ENCODE measurements at regions not wholly inside any gene's neighbourhood (a gene's known extent, or its start where the extent isn't known, plus 50 kb on each side); places are given as distances from the start of the nearest gene placed in this dataset.

DNA sequence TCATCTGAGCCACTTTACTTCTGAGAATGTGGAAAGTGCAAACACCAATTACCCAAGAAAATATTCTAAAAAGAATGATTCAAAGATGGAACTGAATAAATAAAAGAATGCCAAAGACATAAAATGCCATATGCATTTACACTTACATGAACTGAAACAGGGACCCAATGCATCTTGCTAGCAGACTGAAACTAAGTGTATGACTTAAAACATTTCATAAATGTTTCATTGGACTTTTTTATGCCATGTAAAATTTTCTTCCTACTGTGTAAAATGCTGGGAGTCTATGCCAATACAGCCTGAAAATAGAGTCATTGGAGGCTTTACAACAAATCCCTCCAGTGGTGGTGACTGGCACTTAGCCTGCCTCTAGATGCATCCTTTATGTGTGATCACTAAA, 735.1 kb upstream of the CCDC54 start:
- no peaks in the 10 kb centered on the region for H3K4me1 ChIP-seq (ENCODE audit: control insufficient read depth, insufficient read depth, low read length)
- H3K27me3 ChIP-seq (ENCODE audit: control insufficient read depth, insufficient read depth, low read length) = no peaks in the 10 kb centered on the region
- H3K27ac ChIP-seq (ENCODE audit: low read depth, low read length) = no peak overlapping the region
- H3K36me3 ChIP-seq (ENCODE audit: control insufficient read depth, insufficient read depth, low read length) = no peaks in the 10 kb centered on the region
- no peak overlapping the region for H3K9ac ChIP-seq (ENCODE audit: low read length)
- H3K4me3 ChIP-seq (ENCODE audit: low read depth, low read length) = no peak overlapping the region
- peaks cover 15% of the 10 kb centered on the region for H3K9me3 ChIP-seq (ENCODE audit: control insufficient read depth, insufficient read depth, low read depth, low read length)

DNA sequence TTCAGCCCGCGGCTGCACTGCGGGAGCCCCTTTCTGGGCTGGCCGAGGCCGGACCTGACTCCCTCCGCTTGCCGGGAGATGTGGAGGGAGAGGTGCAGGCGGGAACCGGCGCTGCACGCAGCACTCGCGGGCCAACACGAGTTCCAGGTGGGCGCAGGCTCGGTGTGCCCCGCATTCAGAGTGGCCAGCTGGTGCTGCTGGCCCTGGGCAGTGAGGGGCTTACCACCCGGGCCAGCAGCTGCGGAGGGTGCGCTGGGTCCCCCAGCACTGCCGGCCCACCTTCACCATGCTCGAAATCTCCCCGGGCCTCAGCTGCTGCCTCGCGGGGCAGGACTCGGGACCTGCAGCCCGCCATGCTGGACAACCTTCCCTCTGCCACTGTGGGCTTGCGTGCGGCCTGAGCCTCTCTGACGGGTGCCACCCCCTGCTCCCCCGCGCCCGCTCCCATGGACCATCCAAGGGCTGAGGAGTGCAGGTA, 733.5 kb upstream of the CCDC54 start:
- Histone ChIP-seq H3K4me1 (ENCODE audit: control insufficient read depth, insufficient read depth, low read length) (no peaks in the 10 kb centered on the region), H3K27ac (ENCODE audit: low read depth, low read length) (no peak overlapping the region), H3K27me3 (ENCODE audit: control insufficient read depth, insufficient read depth, low read length) (no peaks in the 10 kb centered on the region), H3K9ac (ENCODE audit: low read length) (no peak overlapping the region), H3K9me3 (ENCODE audit: control insufficient read depth, insufficient read depth, low read depth, low read length) (peaks cover 15% of the 10 kb centered on the region), H3K36me3 (ENCODE audit: control insufficient read depth, insufficient read depth, low read length) (no peaks in the 10 kb centered on the region), H3K4me3 (ENCODE audit: low read depth, low read length) (no peak overlapping the region)

DNA sequence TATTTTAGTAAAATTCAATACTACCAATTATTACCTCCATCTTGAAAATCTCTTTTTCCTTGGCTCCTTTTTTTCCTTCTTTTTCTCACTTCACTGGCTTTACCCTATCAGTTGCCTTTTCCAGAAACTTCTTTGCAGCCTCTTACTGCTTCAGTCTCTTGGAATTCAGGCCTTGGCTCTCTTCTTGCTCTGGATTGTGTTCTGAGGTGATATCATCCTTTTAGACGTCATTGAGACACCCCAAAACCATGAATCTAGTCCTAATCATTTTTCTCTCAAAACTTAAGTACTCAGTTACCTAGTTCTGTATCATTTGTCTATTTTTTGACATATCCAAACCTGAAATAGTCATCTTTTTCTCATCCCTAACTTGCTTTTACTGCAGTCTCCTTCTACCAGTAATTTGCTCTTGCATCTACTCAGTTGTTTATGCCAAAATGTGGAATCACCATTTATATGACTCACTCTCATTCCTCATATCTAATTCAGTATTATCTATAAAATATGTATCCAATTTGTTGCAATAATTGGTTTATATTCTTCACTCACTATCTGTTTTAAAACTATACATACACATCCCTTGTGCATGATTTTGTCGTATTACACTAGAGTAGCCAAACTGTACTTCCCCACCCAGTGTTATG, 703.2 kb upstream of the CCDC54 start:
- Histone ChIP-seq H3K9me3 (ENCODE audit: control insufficient read depth, insufficient read depth, low read depth, low read length) (no peaks in the 10 kb centered on the region), H3K27ac (ENCODE audit: low read depth, low read length) (no peak overlapping the region), H3K4me1 (ENCODE audit: control insufficient read depth, insufficient read depth, low read length) (no peaks in the 10 kb centered on the region), H3K9ac (ENCODE audit: low read length) (no peak overlapping the region), H3K36me3 (ENCODE audit: control insufficient read depth, insufficient read depth, low read length) (no peaks in the 10 kb centered on the region), H3K27me3 (ENCODE audit: control insufficient read depth, insufficient read depth, low read length) (no peaks in the 10 kb centered on the region), H3K4me3 (ENCODE audit: low read depth, low read length) (no peak overlapping the region)

DNA sequence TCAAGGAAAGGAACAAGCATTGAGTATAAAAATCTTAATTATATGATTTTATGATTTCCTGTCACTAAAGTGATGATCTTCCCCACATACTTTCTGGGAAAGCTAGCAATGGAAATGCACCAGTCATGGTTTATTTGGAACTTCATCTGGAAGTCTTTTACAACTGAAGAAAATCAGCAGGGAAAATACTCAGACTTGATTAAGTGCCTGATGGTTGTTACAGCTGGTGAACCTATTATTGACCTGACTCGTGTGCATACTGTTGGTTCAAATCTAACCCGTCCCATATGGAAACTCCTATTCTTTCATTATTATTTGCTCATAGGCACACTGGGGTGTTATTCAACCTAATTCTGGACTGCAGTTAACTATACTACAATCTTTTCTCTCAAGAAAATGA, 701.8 kb upstream of the CCDC54 start:
- Histone ChIP-seq H3K27me3 (ENCODE audit: control insufficient read depth, insufficient read depth, low read length) (no peaks in the 10 kb centered on the region), H3K9ac (ENCODE audit: low read length) (no peak overlapping the region), H3K4me3 (ENCODE audit: low read depth, low read length) (no peak overlapping the region), H3K4me1 (ENCODE audit: control insufficient read depth, insufficient read depth, low read length) (no peaks in the 10 kb centered on the region), H3K9me3 (ENCODE audit: control insufficient read depth, insufficient read depth, low read depth, low read length) (no peaks in the 10 kb centered on the region), H3K27ac (ENCODE audit: low read depth, low read length) (no peak overlapping the region), H3K36me3 (ENCODE audit: control insufficient read depth, insufficient read depth, low read length) (no peaks in the 10 kb centered on the region)

DNA sequence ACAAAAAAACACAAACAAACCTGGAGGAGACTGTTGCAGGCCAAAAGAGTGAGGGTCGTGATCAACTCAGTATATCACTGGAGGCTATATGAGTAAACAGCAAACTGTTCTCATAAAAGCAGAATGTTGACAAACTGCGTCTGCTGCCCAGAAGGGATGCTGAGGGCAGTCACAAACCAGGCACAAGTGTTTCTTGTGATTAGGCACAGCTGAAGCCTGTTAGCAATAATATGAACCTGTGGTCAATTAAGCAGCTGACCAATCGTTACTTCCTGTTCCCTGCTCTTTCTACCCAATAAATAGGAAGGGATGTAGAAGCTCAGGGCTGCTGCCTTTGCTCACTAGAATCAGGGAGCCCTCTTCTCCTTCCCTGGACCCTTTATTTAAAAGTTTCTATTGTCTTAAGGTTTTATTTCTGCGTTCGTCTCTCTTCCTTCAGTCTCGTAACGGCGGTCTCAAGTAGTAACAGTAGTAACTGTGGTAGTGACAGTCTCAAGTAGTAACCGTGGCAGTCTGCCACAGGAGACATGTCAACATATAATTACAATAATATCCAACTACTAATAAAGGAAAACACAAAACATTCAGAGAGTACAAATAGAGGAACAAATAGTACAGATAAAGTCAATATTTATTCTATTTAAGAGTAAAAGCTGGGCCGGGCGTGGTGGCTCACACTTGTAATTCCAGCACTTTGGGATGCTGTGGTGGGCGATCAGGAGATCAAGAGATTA, 698.4 kb upstream of the CCDC54 start:
- Histone ChIP-seq H3K36me3 (ENCODE audit: control insufficient read depth, insufficient read depth, low read length) (no peaks in the 10 kb centered on the region), H3K27me3 (ENCODE audit: control insufficient read depth, insufficient read depth, low read length) (no peaks in the 10 kb centered on the region), H3K4me1 (ENCODE audit: control insufficient read depth, insufficient read depth, low read length) (no peaks in the 10 kb centered on the region), H3K9me3 (ENCODE audit: control insufficient read depth, insufficient read depth, low read depth, low read length) (no peaks in the 10 kb centered on the region), H3K4me3 (ENCODE audit: low read depth, low read length) (no peak overlapping the region), H3K9ac (ENCODE audit: low read length) (no peak overlapping the region), H3K27ac (ENCODE audit: low read depth, low read length) (no peak overlapping the region)

DNA sequence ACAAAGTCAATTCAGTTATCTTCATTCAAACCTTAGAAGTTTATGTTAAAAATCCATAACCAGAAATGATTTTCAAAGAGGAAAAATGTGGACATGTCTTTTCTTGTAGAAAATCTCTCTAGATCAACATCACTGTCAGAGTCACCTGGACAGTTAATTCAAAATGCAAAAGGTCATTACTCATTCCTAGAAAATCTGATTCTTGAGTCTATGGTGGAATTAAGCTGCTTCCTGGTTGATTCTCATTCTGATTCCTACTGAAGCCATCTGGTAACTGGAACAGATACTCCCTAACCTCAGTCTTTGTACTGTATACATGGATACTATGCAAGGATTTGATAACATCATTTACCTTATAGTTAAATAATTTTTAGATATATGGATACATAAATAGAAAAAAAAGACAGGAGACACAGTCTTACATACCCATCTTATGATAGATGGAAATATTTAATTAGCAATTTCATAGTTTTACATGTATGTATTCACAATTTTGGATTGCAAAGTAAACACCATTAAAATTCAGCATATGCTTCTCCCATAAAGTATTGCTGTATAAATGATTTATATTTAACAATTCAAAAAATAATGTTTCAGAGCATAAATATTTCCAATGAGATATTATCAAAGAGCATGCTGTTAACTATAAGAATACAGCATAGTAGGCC, 693.2 kb upstream of the CCDC54 start:
- Histone ChIP-seq H3K27me3 (ENCODE audit: control insufficient read depth, insufficient read depth, low read length) (no peaks in the 10 kb centered on the region), H3K9me3 (ENCODE audit: control insufficient read depth, insufficient read depth, low read depth, low read length) (no peaks in the 10 kb centered on the region), H3K36me3 (ENCODE audit: control insufficient read depth, insufficient read depth, low read length) (no peaks in the 10 kb centered on the region), H3K27ac (ENCODE audit: low read depth, low read length) (no peak overlapping the region), H3K9ac (ENCODE audit: low read length) (no peak overlapping the region), H3K4me1 (ENCODE audit: control insufficient read depth, insufficient read depth, low read length) (no peaks in the 10 kb centered on the region), H3K4me3 (ENCODE audit: low read depth, low read length) (no peak overlapping the region)

DNA sequence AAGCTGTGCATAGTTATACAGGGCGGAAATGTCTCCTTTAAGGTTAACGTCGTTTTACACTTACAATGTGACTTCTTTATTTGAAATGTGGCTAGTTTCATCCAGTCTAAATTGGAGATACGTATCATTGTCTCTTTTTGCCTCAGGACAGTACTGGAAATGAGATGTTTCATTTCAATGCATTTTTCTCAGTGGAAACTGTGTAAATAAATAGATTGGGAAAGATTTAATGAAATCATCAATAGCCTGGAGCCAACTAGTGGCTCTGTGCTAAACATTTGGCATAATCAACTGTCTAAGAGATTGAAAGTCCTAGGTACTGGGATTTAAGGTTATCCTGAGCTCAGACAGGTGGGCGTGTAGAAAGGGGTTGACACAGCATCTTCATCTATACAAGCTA, 691.5 kb upstream of the CCDC54 start:
- no peaks in the 10 kb centered on the region for H3K36me3 ChIP-seq (ENCODE audit: control insufficient read depth, insufficient read depth, low read length)
- H3K9me3 ChIP-seq (ENCODE audit: control insufficient read depth, insufficient read depth, low read depth, low read length) = no peaks in the 10 kb centered on the region
- no peaks in the 10 kb centered on the region for H3K27me3 ChIP-seq (ENCODE audit: control insufficient read depth, insufficient read depth, low read length)
- no peak overlapping the region for H3K9ac ChIP-seq (ENCODE audit: low read length)
- no peak overlapping the region for H3K27ac ChIP-seq (ENCODE audit: low read depth, low read length)
- no peak overlapping the region for H3K4me3 ChIP-seq (ENCODE audit: low read depth, low read length)
- H3K4me1 ChIP-seq (ENCODE audit: control insufficient read depth, insufficient read depth, low read length) = no peaks in the 10 kb centered on the region

DNA sequence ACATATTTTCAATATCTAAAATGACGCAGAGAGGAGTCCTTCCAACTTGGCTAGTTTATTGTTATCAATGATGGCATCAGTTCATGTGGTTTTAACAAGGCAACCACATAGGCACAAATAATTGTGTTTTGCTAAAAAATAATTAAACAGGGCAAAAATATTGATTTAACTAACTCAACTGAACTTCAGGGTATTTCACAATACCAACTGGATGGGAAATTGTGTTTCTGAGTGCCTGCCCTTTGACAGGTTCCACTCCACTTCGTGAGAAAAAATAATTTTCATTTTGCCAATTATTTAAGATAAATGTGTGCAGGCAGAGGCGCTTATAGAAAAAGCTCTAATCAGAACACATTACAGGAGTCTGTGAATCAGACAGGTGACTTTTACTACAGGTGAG, 689.3 kb upstream of the CCDC54 start:
- no peaks in the 10 kb centered on the region for H3K4me1 ChIP-seq (ENCODE audit: control insufficient read depth, insufficient read depth, low read length)
- H3K36me3 ChIP-seq (ENCODE audit: control insufficient read depth, insufficient read depth, low read length) = no peaks in the 10 kb centered on the region
- no peaks in the 10 kb centered on the region for H3K27me3 ChIP-seq (ENCODE audit: control insufficient read depth, insufficient read depth, low read length)
- H3K9ac ChIP-seq (ENCODE audit: low read length) = no peak overlapping the region
- no peak overlapping the region for H3K4me3 ChIP-seq (ENCODE audit: low read depth, low read length)
- H3K27ac ChIP-seq (ENCODE audit: low read depth, low read length) = no peak overlapping the region
- no peaks in the 10 kb centered on the region for H3K9me3 ChIP-seq (ENCODE audit: control insufficient read depth, insufficient read depth, low read depth, low read length)

DNA sequence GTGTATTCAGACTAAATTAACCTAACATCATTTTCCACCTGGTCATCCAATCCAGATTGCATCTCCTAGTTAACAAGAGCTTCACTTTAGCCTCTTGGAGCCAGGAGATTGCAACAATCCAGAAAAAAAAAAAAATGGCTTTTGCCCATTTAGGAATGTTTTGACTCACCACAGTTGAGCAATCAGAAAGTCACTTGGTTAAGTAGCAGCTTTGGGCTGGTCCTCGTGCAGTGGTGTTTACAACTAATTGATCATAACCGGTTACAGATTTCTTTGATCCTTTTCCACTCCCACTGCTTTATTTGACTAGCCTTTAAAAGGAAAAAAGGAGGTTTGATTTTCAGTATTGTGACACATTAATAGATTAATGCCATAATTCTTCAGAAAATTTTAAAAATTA, 688.8 kb upstream of the CCDC54 start:
- Histone ChIP-seq H3K9me3 (ENCODE audit: control insufficient read depth, insufficient read depth, low read depth, low read length) (no peaks in the 10 kb centered on the region), H3K27me3 (ENCODE audit: control insufficient read depth, insufficient read depth, low read length) (no peaks in the 10 kb centered on the region), H3K27ac (ENCODE audit: low read depth, low read length) (no peak overlapping the region), H3K9ac (ENCODE audit: low read length) (no peak overlapping the region), H3K36me3 (ENCODE audit: control insufficient read depth, insufficient read depth, low read length) (no peaks in the 10 kb centered on the region), H3K4me3 (ENCODE audit: low read depth, low read length) (no peak overlapping the region), H3K4me1 (ENCODE audit: control insufficient read depth, insufficient read depth, low read length) (no peaks in the 10 kb centered on the region)

DNA sequence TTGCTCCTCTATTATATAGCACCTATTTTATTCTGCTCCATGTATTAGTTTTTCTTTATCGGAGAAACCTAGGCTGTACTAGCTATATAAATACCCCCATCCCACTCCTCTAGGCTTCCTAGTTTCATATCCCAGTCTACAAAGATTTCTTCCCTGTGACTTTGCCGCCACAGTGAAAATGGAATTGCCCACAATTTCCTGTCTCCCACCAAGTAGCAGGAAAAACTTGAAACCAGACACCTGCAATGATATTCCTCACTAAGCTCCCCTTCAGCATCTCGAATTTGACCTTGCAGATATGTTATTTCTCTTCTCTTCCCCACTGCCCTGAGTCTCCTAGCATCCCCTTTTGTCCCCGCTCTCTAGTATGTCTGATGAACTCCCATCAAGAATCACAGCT, 685.8 kb upstream of the CCDC54 start:
- Histone ChIP-seq H3K9me3 (ENCODE audit: control insufficient read depth, insufficient read depth, low read depth, low read length) (no peaks in the 10 kb centered on the region), H3K4me3 (ENCODE audit: low read depth, low read length) (no peak overlapping the region)

DNA sequence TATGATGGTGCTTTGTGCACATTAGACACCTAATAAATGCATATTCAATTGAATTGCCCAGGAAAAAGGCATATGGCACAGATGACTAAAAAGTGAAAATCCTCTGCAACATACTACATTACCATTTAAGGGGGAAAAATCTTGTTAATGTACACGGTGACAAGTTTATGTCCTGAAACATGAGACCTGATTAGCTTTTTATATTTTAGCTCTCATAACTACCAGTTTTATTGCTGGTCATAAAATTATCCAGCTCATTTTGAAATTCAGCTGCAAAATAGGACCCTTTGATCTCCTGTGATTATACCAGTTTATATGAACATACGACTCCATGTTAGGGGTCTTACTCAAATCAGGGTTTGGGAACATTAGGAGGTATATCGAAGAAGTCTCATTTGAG, 684.6 kb upstream of the CCDC54 start:
- H3K27ac ChIP-seq (ENCODE audit: low read depth, low read length) = no peak overlapping the region
- H3K4me3 ChIP-seq (ENCODE audit: low read depth, low read length) = no peak overlapping the region
- no peak overlapping the region for H3K9ac ChIP-seq (ENCODE audit: low read length)
- H3K9me3 ChIP-seq (ENCODE audit: control insufficient read depth, insufficient read depth, low read depth, low read length) = no peaks in the 10 kb centered on the region
- H3K4me1 ChIP-seq (ENCODE audit: control insufficient read depth, insufficient read depth, low read length) = no peaks in the 10 kb centered on the region
- no peaks in the 10 kb centered on the region for H3K36me3 ChIP-seq (ENCODE audit: control insufficient read depth, insufficient read depth, low read length)
- no peaks in the 10 kb centered on the region for H3K27me3 ChIP-seq (ENCODE audit: control insufficient read depth, insufficient read depth, low read length)

More for the DNA sequence above, 685.8 kb upstream of the CCDC54 start:
- Histone ChIP-seq H3K36me3 (ENCODE audit: control insufficient read depth, insufficient read depth, low read length) (no peaks in the 10 kb centered on the region), H3K4me1 (ENCODE audit: control insufficient read depth, insufficient read depth, low read length) (no peaks in the 10 kb centered on the region), H3K27me3 (ENCODE audit: control insufficient read depth, insufficient read depth, low read length) (no peaks in the 10 kb centered on the region), H3K27ac (ENCODE audit: low read depth, low read length) (no peak overlapping the region), H3K9ac (ENCODE audit: low read length) (no peak overlapping the region)

All from HUES6 (cell line).